ENCODE measurements at regions not wholly inside any gene's neighbourhood (a gene's known extent, or its start where the extent isn't known, plus 50 kb on each side); places are given as distances from the start of the nearest gene placed in this dataset.

- 54% methylated on average over 15 of the region's 15 CpGs for WGBS (ENCODE audit: insufficient coverage, insufficient replicate concordance, low lambda C conversion rate, missing lambda C conversion rate)
- no peaks in the 10 kb centered on the region for H3K79me2 ChIP-seq (ENCODE audit: control insufficient read depth, insufficient read depth, low read length)
- H3K9me3 ChIP-seq (replicated peaks; ENCODE audit: control insufficient read depth, insufficient read depth, low read length) = no peaks in the 10 kb centered on the region
- no peak for DNase-seq (ENCODE audit: low read depth, low spot score)
- ChIA-PET SMC1A (ENCODE audit: uncharacterized antibody, unreplicated experiment) (no interaction called here), CTCF (no interaction called here), POLR2A (no interaction called here), RAD21 (ENCODE audit: unreplicated experiment) (no interaction called here)
- H3K4me1 ChIP-seq (ENCODE audit: control insufficient read depth, insufficient read depth, low read length) = no peaks in the 10 kb centered on the region
- in situ Hi-C loops (cut with MboI) (no loop called here), intact Hi-C loops (cut with micrococcal nuclease; ENCODE audit: unreplicated experiment) (no loop called here)
- no peak overlapping the region for H3K9ac ChIP-seq (ENCODE audit: control insufficient read depth, insufficient read depth, low read length)
- H3K4me2 ChIP-seq (ENCODE audit: control insufficient read depth, insufficient read depth) = no peak overlapping the region
- no peaks in the 10 kb centered on the region for H4K20me1 ChIP-seq (ENCODE audit: control insufficient read depth, insufficient read depth)
- H3K4me3 ChIP-seq = no peak overlapping the region
- H2AFZ ChIP-seq (ENCODE audit: control insufficient read depth, low read depth, low read length) = no peak overlapping the region
- H3K27me3 ChIP-seq (replicated peaks in 1 of 2; ENCODE audit: control insufficient read depth in 2 of 2, insufficient read depth in 2 of 2, low read length in 1 of 2) = no peaks in the 10 kb centered on the region
- H3K27ac ChIP-seq (ENCODE audit: control insufficient read depth, insufficient read depth) = no peak overlapping the region
- no TSS peak for BruUV-seq (replicated peaks)
- no peaks in the 10 kb centered on the region for H3K36me3 ChIP-seq (ENCODE audit: control insufficient read depth in 2 of 2, insufficient read depth in 2 of 2, low read length in 1 of 2)
- FAIRE-seq = no peak
- ATAC-seq = no peak
- TF ChIP-seq BHLHE40 (IDR thresholded peaks at IDR 0.05; ENCODE audit: borderline replicate concordance in 1 of 2, low read depth in 2 of 2, low read length in 1 of 2) (no peak), CHD2 (IDR thresholded peaks at IDR 0.05; ENCODE audit: borderline replicate concordance, low read depth, low read length) (no peak), PKNOX1 (IDR thresholded peaks at IDR 0.05) (no peak), POU2F2 (IDR thresholded peaks at IDR 0.05; ENCODE audit: borderline replicate concordance, low read depth, low read length) (no peak), MLLT1 (IDR thresholded peaks at IDR 0.05) (no peak), EED (IDR thresholded peaks at IDR 0.05; ENCODE audit: low read depth) (no peak), E2F8 (IDR thresholded peaks at IDR 0.05; ENCODE audit: low read depth, partially characterized antibody) (no peak), NRF1 (conservative IDR thresholded peaks at IDR 0.05; ENCODE audit: low read depth, low read length) (no peak), TBL1XR1 (IDR thresholded peaks at IDR 0.05; ENCODE audit: low read depth, low read length) (no peak), TCF7 (IDR thresholded peaks at IDR 0.05; ENCODE audit: borderline replicate concordance) (no peak), LARP7 (IDR thresholded peaks at IDR 0.05) (no peak), PRDM15 (CRISPR knock-in tag; IDR thresholded peaks at IDR 0.05) (no peak), IRF5 (IDR thresholded peaks at IDR 0.05; ENCODE audit: borderline replicate concordance) (no peak)
Observed at GRCh38 chr2:5144159-5144558, 548.0 kb upstream of the SOX11 start.

All from GM12878 (cell line).